ENCODE measurements at regions not wholly inside any gene's neighbourhood (a gene's known extent, or its start where the extent isn't known, plus 50 kb on each side); places are given as distances from the start of the nearest gene placed in this dataset.

DNA sequence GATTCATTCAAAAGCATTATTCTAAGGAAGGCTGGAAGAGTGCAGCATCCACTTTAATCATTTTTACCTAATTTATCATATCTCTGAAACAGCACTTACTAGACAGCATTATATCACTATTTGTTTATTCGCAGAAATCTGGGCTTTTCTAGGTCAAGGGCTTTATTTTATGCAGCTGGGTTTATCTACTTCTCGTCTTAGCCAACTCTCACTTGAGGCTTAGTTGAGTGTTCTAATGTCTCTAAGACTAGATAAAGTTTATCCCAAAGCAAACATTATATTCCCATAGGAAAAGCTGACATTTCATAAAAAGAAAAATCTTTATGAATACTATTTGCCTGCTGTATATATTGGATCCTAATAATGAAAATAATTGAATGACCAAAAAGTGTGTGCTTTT is 720.8 kb upstream of the FLRT2 start:
- TF ChIP-seq SIN3A (IDR thresholded peaks at IDR 0.05; ENCODE audit: borderline replicate concordance, insufficient read depth, low read length) (no peak), POLR2AphosphoS5 (IDR thresholded peaks at IDR 0.05; ENCODE audit: low read depth, low read length) (no peak), TAF1 (IDR thresholded peaks at IDR 0.05; ENCODE audit: borderline replicate concordance, insufficient read depth, low read length) (no peak), FOXP2 (optimal IDR thresholded peaks at IDR 0.05; ENCODE audit: borderline replicate concordance, extremely low read depth, extremely low read length, insufficient read depth) (no peak)
- TF ChIP-seq, protein P1, sequence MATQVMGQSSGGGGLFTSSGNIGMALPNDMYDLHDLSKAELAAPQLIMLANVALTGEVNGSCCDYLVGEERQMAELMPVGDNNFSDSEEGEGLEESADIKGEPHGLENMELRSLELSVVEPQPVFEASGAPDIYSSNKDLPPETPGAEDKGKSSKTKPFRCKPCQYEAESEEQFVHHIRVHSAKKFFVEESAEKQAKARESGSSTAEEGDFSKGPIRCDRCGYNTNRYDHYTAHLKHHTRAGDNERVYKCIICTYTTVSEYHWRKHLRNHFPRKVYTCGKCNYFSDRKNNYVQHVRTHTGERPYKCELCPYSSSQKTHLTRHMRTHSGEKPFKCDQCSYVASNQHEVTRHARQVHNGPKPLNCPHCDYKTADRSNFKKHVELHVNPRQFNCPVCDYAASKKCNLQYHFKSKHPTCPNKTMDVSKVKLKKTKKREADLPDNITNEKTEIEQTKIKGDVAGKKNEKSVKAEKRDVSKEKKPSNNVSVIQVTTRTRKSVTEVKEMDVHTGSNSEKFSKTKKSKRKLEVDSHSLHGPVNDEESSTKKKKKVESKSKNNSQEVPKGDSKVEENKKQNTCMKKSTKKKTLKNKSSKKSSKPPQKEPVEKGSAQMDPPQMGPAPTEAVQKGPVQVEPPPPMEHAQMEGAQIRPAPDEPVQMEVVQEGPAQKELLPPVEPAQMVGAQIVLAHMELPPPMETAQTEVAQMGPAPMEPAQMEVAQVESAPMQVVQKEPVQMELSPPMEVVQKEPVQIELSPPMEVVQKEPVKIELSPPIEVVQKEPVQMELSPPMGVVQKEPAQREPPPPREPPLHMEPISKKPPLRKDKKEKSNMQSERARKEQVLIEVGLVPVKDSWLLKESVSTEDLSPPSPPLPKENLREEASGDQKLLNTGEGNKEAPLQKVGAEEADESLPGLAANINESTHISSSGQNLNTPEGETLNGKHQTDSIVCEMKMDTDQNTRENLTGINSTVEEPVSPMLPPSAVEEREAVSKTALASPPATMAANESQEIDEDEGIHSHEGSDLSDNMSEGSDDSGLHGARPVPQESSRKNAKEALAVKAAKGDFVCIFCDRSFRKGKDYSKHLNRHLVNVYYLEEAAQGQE (IDR thresholded peaks at IDR 0.05; ENCODE audit: insufficient read depth in 1 of 2, low read depth in 2 of 2, low read length in 2 of 2): no peak

DNA sequence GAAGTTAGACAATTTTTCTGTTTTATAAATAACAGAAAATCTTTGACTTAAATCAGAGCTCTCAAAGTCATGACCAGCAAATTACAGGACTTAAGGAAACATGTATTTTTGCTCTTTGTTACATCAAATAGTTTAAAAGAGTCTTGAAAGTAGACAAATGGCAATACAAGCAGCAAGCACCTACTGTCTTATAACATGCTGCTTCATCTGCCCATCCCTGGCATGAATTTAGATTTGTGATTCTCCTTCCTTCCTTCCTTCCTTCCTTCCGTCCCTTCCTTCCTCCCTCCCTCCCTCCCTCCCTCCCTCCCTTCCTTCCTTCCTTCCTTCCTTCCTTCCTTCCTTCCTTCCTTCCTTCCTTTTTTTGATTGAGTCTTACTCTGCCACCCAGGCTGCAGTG is 715.6 kb upstream of the FLRT2 start:
- TF ChIP-seq, protein P1 (IDR thresholded peaks at IDR 0.05; ENCODE audit: insufficient read depth in 1 of 2, low read depth in 2 of 2, low read length in 2 of 2): no peak

DNA sequence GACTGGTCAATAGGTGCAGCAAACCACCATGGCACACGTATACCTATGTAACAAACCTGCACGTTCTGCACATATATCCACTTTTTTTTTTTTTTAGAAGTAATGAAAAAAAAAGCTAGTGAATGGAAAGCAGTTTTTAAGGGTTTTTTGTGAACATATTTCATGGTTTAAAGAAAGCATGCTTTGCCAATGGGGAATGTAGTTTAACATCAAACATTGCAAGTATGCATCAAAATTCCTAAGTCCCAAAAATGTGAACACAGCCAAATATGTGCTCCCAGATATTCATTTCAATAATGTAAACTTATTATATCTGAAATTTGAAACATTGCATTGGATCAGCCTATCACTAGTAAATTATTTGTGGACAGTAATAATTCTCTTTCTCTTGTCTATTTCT is 710.4 kb upstream of the FLRT2 start:
- TF ChIP-seq POLR2AphosphoS5 (IDR thresholded peaks at IDR 0.05; ENCODE audit: low read depth, low read length) (no peak), TAF1 (IDR thresholded peaks at IDR 0.05; ENCODE audit: borderline replicate concordance, insufficient read depth, low read length) (no peak), SIN3A (IDR thresholded peaks at IDR 0.05; ENCODE audit: borderline replicate concordance, insufficient read depth, low read length) (no peak), FOXP2 (optimal IDR thresholded peaks at IDR 0.05; ENCODE audit: borderline replicate concordance, extremely low read depth, extremely low read length, insufficient read depth) (no peak)
- TF ChIP-seq, protein P1 (IDR thresholded peaks at IDR 0.05; ENCODE audit: insufficient read depth in 1 of 2, low read depth in 2 of 2, low read length in 2 of 2): no peak

DNA sequence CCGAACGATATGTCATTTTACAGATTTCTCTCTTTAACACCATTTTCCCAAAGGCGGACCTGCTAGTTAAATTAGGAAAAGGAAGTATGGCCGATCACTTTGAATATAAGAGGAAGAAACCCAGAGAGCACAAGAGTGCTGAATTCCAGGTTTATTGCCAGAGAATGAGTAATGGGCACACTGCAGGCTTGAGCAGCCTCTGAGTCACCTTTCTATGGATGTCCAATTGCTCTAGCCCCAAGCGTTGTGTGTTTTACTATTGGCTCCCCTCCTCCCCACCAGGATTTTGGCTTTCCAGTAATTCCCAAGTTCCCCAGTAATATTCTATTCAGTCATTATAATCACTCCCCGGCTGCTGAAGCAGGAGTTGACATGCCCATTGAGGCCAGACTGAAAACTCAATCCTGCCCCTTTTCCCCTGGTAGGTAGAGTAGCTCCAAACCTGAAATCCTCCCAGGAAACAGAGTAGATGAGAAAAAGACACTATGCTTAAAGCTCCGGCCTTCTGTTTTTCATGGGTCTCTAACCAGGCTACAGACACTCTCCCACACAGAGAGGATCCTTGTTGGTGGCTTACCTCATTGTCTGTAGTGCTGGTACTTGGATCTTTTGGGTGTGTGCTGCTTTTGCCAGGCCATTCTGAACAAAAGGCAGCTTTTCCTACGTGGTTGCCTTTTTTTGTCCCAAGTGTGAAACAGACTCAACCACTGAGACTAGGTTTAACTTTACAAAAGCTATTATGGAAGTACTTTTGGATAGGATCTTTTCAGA is 704.3 kb upstream of the FLRT2 start:
- TF ChIP-seq FOXP2 (optimal IDR thresholded peaks at IDR 0.05; ENCODE audit: borderline replicate concordance, extremely low read depth, extremely low read length, insufficient read depth) (no peak), TAF1 (IDR thresholded peaks at IDR 0.05; ENCODE audit: borderline replicate concordance, insufficient read depth, low read length) (no peak), SIN3A (IDR thresholded peaks at IDR 0.05; ENCODE audit: borderline replicate concordance, insufficient read depth, low read length) (no peak), POLR2AphosphoS5 (IDR thresholded peaks at IDR 0.05; ENCODE audit: low read depth, low read length) (no peak)
- TF ChIP-seq, protein P1 (IDR thresholded peaks at IDR 0.05; ENCODE audit: insufficient read depth in 1 of 2, low read depth in 2 of 2, low read length in 2 of 2): no peak

DNA sequence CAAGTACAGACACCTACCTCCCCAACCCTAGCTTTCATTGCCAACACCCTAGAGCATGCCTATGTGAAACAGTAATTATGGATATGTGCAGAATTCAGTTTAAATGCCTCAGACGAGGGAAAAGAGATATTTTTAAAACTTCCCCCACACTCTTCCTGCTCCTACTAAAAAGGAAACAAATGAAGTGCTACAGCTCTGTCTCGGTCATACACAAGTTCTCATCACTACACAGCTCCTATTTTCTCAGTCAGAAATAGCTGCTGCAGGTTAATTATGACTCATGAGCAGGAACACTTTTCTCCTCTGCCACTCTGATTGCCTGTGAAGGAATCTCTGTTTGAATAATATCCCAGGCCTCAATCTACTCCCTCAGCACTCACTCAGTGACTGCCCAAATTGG is 703.6 kb upstream of the FLRT2 start:
- TF ChIP-seq, protein P1 (IDR thresholded peaks at IDR 0.05; ENCODE audit: insufficient read depth in 1 of 2, low read depth in 2 of 2, low read length in 2 of 2): no peak
- TF ChIP-seq SIN3A (IDR thresholded peaks at IDR 0.05; ENCODE audit: borderline replicate concordance, insufficient read depth, low read length): no peak
- TF ChIP-seq TAF1 (IDR thresholded peaks at IDR 0.05; ENCODE audit: borderline replicate concordance, insufficient read depth, low read length): no peak
- TF ChIP-seq FOXP2 (optimal IDR thresholded peaks at IDR 0.05; ENCODE audit: borderline replicate concordance, extremely low read depth, extremely low read length, insufficient read depth): no peak
- no peak for TF ChIP-seq POLR2AphosphoS5 (IDR thresholded peaks at IDR 0.05; ENCODE audit: low read depth, low read length)
